GM20000 (cell line): ENCODE measurements at regions not wholly inside any gene's neighbourhood (a gene's known extent, or its start where the extent isn't known, plus 50 kb on each side); places are given as distances from the start of the nearest gene placed in this dataset.

Source experiments
- DNase-seq: peaks from one replicate; pipeline ENCODE4 v3.0.0; 2012; ENCODE audit warnings: low spot score
- CTCF ChIP-seq: IDR thresholded peaks from 2 replicates; pipeline ENCODE4 v1.5.1; 2012; ENCODE audit warnings: mild to moderate bottlenecking, control low read depth; ENCODE audit errors: extremely low read depth, missing control alignments

DNA sequence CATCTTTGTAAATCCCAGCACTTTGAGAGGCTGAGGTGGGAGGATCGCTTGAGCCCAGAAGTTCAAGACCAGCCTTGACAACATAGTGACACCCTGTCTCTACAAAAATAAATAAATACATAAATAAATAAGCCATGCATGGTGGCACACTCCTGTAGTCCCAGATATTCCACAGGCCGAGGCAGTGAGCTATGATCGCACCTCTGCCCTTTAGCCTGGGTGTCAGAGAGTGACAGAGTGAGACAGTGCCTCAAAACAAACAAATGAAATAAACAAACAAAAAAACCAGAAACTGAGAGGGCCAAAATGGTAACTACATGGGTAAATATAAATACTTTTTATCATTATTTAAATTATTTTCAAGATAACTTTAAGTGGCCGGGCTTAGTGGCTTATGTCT lies 445.4 kb downstream of the ZIC1 start:
- no peak for DNase-seq
- no peak for TF ChIP-seq CTCF

- DNase-seq, result no peak
These were observed 455.7 kb downstream of the ZIC1 start for GRCh38 chr3:147864754-147865354.

DNA sequence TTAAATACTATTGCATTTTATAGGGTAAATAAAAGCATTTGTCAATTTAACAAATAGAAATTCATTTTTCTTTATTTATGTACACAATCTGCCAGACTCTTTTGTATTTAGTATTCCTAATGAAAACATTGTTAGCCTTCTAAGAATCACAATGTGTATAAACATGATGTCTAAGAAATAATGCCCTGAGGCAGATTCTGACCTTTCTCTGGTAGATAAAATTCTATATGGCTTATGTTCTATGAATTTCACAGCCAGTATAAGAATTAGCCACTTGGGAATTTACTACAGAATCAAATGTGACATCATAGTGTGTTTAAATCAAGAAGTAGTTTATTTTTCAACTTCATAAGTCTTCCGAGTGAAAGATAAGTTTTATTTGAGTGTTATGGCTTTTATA lies 457.4 kb downstream of the ZIC1 start:
- no peak for DNase-seq
- no peak for TF ChIP-seq CTCF

More at GRCh38 chr3:147864754-147865354, 455.7 kb downstream of the ZIC1 start:
- TF ChIP-seq CTCF, result no peak

DNA sequence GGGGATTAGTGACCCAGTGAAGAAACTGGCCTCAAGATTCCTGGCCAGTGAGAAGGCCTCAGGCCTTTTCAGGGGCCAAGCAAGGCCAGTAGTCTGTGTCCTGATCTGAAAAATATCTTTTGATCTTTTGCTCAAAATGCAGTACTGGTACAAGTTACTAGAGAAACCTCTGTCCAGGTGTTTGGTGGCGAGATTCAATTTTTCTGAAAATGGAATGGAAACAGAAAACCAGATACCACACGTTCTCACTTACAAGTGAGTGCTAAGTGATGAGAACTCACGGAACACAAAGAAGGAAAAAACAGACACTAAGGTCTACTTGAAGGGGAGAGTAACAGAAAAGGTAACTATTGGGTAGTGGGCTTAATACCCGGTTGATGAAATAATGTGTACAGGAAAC lies 463.4 kb downstream of the ZIC1 start:
- TF ChIP-seq CTCF, result no peak
- DNase-seq, result no peak

- no peak for TF ChIP-seq CTCF
- no peak for DNase-seq
These were observed 466.3 kb downstream of the ZIC1 start for GRCh38 chr3:147875498-147875897.

DNA sequence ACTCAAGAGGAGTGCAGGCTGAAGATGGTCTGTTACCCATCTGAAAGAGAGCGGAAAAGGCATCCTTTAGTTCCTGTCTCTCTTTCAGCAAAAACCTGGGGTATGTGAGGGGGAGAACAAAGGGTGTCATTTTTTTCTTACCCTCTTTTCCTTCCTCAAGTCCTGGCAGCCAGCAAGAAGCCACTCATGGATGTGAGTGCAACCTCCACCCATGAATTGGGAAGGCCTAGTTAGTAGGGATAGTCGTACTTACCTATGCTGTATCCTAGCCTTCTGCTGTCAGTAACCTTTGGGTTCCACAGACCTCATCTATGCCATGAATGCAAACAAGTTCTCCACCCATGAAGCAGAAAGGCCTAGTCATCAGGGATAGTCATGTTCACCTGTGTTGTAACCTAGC lies 472.8 kb downstream of the ZIC1 start:
- TF ChIP-seq CTCF, result no peak
- DNase-seq, result no peak

DNA sequence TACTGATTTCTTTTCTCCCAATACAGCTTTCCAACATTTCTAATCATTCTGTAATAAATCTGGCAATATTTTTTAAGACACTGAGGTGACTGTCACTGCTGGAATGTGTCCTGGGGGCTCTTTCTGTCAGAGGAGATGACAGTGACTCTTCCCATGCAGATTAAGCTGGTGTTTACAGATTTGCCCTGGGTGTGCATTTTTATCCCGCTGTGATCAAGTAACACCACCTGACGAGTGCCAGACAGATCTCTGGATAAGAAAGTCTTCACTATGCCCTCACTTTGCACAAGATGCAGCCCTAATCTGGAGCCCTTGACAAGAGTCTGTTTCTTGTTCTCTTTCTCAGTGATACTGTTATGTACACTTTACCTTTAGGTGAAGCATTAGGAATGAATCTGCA lies 477.7 kb downstream of the ZIC1 start:
- TF ChIP-seq CTCF, result no peak
- no peak for DNase-seq

GRCh38 chr3:147887797-147888196 lies 478.6 kb downstream of the ZIC1 start:
- no peak for DNase-seq
- TF ChIP-seq CTCF, result no peak
